ENCODE measurements at regions not wholly inside any gene's neighbourhood (a gene's known extent, or its start where the extent isn't known, plus 50 kb on each side); places are given as distances from the start of the nearest gene placed in this dataset.

- ATAC-seq (no peak), DNase-seq (no peak)
- Mint-ChIP-seq H3K36me3 (ENCODE audit: low read depth) (no peaks in the 10 kb centered on the region), H3K27ac (no peak overlapping the region), H3K4me1 (no peaks in the 10 kb centered on the region), H3K9me3 (no peaks in the 10 kb centered on the region), H3K4me3 (no peak overlapping the region), H3K27me3 (peaks cover 10% of the 10 kb centered on the region)
Measured at GRCh38 chr3:187567661-187568121, 102.5 kb downstream of the SST start.

DNA sequence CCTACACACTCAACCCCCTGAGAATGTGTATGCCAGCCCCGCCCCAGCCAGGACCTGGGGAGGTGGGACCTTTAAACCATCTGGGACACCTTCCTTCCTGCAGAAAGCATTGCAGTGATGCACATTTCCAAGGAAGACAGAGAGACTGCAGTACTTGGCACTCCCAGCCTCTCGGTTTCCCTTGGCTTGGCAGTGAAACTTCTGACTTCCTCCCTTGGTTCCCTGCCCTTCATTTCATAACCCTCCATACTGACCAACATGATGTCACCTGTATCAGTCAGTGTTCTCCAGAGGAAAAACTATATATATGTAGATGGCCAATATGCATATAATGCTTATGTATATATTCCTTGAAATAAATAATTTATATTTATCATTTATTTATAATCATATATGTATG lies 103.2 kb downstream of the SST start:
- Mint-ChIP-seq H3K9me3 (no peaks in the 10 kb centered on the region), H3K36me3 (ENCODE audit: low read depth) (no peaks in the 10 kb centered on the region), H3K27ac (no peak overlapping the region), H3K4me3 (no peak overlapping the region), H3K27me3 (peaks cover 10% of the 10 kb centered on the region), H3K4me1 (no peaks in the 10 kb centered on the region)
- ATAC-seq: no peak
- DNase-seq: no peak

DNA sequence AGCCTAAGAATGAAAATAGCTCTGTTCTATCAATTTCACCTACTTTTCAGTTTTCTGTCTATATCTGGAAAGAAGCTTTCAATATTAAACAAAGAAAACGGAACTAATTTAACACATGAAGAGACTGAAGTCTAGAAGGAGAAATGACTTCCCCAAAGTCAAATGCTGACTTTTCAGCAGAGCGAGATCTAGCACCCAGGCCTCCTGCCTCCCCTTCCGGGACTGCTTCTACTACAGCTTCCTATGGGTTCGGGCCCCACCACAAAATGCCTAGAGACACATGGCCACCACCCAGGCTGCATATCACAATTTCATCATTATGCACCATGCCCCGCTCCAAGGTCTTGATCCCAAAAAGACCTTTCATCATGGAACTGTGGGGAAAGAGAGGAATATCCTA lies 104.5 kb downstream of the SST start:
- Mint-ChIP-seq H3K27me3 (peaks cover 10% of the 10 kb centered on the region), H3K36me3 (ENCODE audit: low read depth) (no peaks in the 10 kb centered on the region), H3K4me3 (no peak overlapping the region), H3K4me1 (no peaks in the 10 kb centered on the region), H3K27ac (no peak overlapping the region), H3K9me3 (no peaks in the 10 kb centered on the region)
- ATAC-seq (no peak), DNase-seq (no peak)

DNA sequence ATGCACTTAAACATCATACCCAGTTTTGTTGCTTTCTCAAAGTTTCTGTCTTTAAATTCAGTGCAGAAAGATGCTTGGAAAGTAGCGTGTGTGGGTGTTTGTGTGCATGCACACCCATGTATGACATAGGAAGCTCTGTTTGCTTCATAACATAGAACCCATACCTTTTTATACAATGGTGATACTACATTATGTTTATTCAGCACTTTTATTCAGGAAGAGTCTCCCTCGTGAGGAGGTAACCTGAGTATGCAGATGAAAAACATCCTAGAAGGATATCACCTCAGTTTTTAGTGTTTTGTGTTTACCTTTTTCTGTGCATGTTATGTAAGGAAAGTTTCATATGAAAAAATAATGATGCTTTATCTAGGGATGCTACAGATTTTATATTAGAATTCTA lies 111.2 kb downstream of the SST start:
- DNase-seq (no peak), ATAC-seq (no peak)
- H3K9me3 Mint-ChIP-seq: no peaks in the 10 kb centered on the region
- H3K4me1 Mint-ChIP-seq: no peaks in the 10 kb centered on the region
- peaks cover 2% of the 10 kb centered on the region for H3K27me3 Mint-ChIP-seq
- no peak overlapping the region for H3K4me3 Mint-ChIP-seq
- no peak overlapping the region for H3K27ac Mint-ChIP-seq
- no peaks in the 10 kb centered on the region for H3K36me3 Mint-ChIP-seq (ENCODE audit: low read depth)

DNA sequence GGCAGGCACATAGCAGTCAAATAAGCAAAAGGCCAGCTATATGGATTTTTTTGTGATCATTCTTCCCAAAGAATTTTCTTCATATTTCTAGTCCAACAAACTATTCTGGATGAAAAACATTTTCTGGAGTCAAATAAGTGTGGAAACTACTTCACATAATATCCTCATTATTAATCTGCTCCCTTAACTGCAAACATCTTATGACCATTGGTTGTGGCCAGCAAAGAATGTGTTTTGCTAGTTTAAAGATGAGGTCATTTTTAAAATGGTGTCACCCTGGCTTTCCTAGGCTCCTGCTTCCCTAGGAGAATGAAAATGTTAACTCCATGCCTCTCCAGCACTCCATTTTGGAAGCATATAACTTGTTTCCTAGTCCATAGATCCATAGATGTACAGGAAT lies 118.8 kb downstream of the SST start:
- H3K36me3 Mint-ChIP-seq (ENCODE audit: low read depth): no peaks in the 10 kb centered on the region

DNA sequence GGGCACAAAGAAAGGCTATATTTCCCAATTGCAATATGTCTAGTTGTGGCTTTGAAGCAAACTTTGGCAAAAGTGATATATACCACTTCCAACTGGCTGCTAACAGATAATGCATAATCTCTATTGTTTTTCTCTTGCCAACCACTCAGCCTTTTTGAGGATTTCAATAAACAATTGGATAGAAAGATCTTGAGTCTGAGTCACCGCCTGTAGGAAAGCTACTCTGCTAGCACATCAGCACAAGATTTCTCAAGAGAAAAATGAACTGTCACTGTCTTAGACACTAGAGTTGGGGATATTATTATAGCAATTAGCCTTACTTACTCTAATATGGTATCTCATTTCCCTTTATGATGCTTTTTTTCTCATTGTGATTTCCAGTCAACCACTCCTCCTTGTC lies 119.7 kb downstream of the SST start:
- H3K27ac Mint-ChIP-seq: no peak overlapping the region
- ATAC-seq (no peak), DNase-seq (no peak)
- H3K4me3 Mint-ChIP-seq: no peak overlapping the region
- H3K36me3 Mint-ChIP-seq (ENCODE audit: low read depth): no peaks in the 10 kb centered on the region
- H3K4me1 Mint-ChIP-seq: no peaks in the 10 kb centered on the region
- H3K27me3 Mint-ChIP-seq: peaks cover 25% of the 10 kb centered on the region
- H3K9me3 Mint-ChIP-seq: no peaks in the 10 kb centered on the region

More for the DNA sequence above, 118.8 kb downstream of the SST start:
- H3K27ac Mint-ChIP-seq: no peak overlapping the region
- peaks cover 22% of the 10 kb centered on the region for H3K27me3 Mint-ChIP-seq
- H3K9me3 Mint-ChIP-seq: no peaks in the 10 kb centered on the region
- no peaks in the 10 kb centered on the region for H3K4me1 Mint-ChIP-seq
- no peak for ATAC-seq
- no peak for DNase-seq
- no peak overlapping the region for H3K4me3 Mint-ChIP-seq

DNA sequence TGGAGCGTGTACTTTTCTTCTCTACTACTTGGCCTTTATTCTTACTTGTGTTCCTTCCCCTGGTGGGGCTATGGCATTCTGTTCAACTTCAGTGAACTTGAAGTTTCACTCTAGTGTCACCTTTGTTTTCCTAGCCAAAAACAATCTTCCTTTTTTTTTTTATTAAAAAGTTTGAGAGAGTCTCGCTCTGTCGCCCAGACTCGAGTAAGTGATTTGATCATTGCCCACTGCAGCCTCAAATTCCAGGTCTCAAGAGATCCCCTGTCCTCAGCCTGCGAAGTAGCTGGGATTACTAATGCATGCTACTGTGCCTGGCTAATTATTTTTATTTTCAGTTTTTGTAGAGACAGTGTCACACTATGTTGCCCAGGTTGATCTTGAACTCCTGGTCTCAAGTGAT lies 124.8 kb downstream of the SST start:
- peaks cover 20% of the 10 kb centered on the region for H3K27me3 Mint-ChIP-seq
- ATAC-seq (no peak), DNase-seq (no peak)
- no peak overlapping the region for H3K4me3 Mint-ChIP-seq
- no peak overlapping the region for H3K27ac Mint-ChIP-seq
- H3K4me1 Mint-ChIP-seq: no peaks in the 10 kb centered on the region
- no peaks in the 10 kb centered on the region for H3K9me3 Mint-ChIP-seq
- no peaks in the 10 kb centered on the region for H3K36me3 Mint-ChIP-seq (ENCODE audit: low read depth)

GRCh38 chr3:187544326-187544725 lies 125.9 kb downstream of the SST start:
- no peak for DNase-seq
- Mint-ChIP-seq H3K4me3 (no peak overlapping the region), H3K36me3 (ENCODE audit: low read depth) (no peaks in the 10 kb centered on the region), H3K9me3 (no peaks in the 10 kb centered on the region), H3K27ac (no peak overlapping the region), H3K4me1 (no peaks in the 10 kb centered on the region), H3K27me3 (peaks cover 14% of the 10 kb centered on the region)
- no peak for ATAC-seq

GRCh38 chr3:187540847-187541246 lies 129.3 kb downstream of the SST start:
- Mint-ChIP-seq H3K9me3 (no peaks in the 10 kb centered on the region), H3K4me3 (no peak overlapping the region), H3K4me1 (no peaks in the 10 kb centered on the region), H3K27ac (no peak overlapping the region), H3K27me3 (peaks cover 9% of the 10 kb centered on the region), H3K36me3 (ENCODE audit: low read depth) (no peaks in the 10 kb centered on the region)
- DNase-seq (no peak), ATAC-seq (no peak)

- Mint-ChIP-seq H3K4me3 (no peak overlapping the region), H3K27me3 (peaks cover 4% of the 10 kb centered on the region), H3K4me1 (no peaks in the 10 kb centered on the region), H3K36me3 (ENCODE audit: low read depth) (no peaks in the 10 kb centered on the region), H3K27ac (no peak overlapping the region), H3K9me3 (no peaks in the 10 kb centered on the region)
- ATAC-seq: no peak
- DNase-seq: no peak
Measured at GRCh38 chr3:187536185-187536584, 134.0 kb downstream of the SST start.

GRCh38 chr3:187533797-187534196 lies 136.4 kb downstream of the SST start:
- ATAC-seq (no peak), DNase-seq (no peak)
- Mint-ChIP-seq H3K27me3 (no peaks in the 10 kb centered on the region), H3K4me1 (no peaks in the 10 kb centered on the region), H3K9me3 (no peaks in the 10 kb centered on the region), H3K36me3 (ENCODE audit: low read depth) (no peaks in the 10 kb centered on the region), H3K4me3 (no peak overlapping the region), H3K27ac (no peak overlapping the region)

GRCh38 chr3:187531831-187532230 lies 138.4 kb downstream of the SST start:
- H3K36me3 Mint-ChIP-seq (ENCODE audit: low read depth): no peaks in the 10 kb centered on the region
- ATAC-seq (no peak), DNase-seq (no peak)
- no peak overlapping the region for H3K27ac Mint-ChIP-seq
- no peak overlapping the region for H3K4me3 Mint-ChIP-seq
- no peaks in the 10 kb centered on the region for H3K9me3 Mint-ChIP-seq
- H3K4me1 Mint-ChIP-seq: no peaks in the 10 kb centered on the region
- H3K27me3 Mint-ChIP-seq: peaks cover 9% of the 10 kb centered on the region

GRCh38 chr3:187522890-187523289 lies 147.3 kb downstream of the SST start:
- Mint-ChIP-seq H3K27me3 (peaks cover 14% of the 10 kb centered on the region), H3K27ac (no peak overlapping the region), H3K4me1 (no peaks in the 10 kb centered on the region), H3K9me3 (no peaks in the 10 kb centered on the region), H3K4me3 (no peak overlapping the region), H3K36me3 (ENCODE audit: low read depth) (no peaks in the 10 kb centered on the region)
- DNase-seq (no peak), ATAC-seq (no peak)

DNA sequence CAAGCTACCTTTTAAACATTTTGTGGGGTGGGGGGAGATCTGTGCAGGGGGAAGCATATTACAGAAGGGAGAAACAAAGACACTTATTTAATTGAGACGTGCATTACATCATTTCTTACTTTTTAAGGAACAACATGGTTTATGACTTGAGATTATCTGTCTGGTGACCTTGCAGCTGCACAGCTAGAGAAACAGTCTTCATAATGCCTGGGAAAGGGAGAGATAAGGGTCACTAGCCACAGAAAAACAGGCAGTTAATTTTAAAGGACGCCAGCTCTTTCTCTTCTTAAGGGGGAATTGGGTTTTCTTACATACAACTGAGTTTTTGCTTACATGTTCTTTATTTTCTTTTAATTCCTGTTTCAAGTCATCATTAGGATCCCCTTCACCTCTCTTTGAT lies 147.9 kb downstream of the SST start:
- H3K27ac Mint-ChIP-seq: no peak overlapping the region
- DNase-seq (no peak), ATAC-seq (no peak)
- no peak overlapping the region for H3K4me3 Mint-ChIP-seq
- H3K27me3 Mint-ChIP-seq: peaks cover 13% of the 10 kb centered on the region
- no peaks in the 10 kb centered on the region for H3K36me3 Mint-ChIP-seq (ENCODE audit: low read depth)
- no peaks in the 10 kb centered on the region for H3K9me3 Mint-ChIP-seq
- H3K4me1 Mint-ChIP-seq: no peaks in the 10 kb centered on the region

- no peak for DNase-seq
- no peak for ATAC-seq
- Mint-ChIP-seq H3K27me3 (peaks cover 13% of the 10 kb centered on the region), H3K36me3 (ENCODE audit: low read depth) (no peaks in the 10 kb centered on the region), H3K27ac (no peak overlapping the region), H3K4me3 (no peak overlapping the region), H3K4me1 (no peaks in the 10 kb centered on the region), H3K9me3 (no peaks in the 10 kb centered on the region)
Measured at GRCh38 chr3:187521546-187521945, 148.6 kb downstream of the SST start.

Measured in activated naive CD8-positive, alpha-beta T cell treated with anti-CD3 and anti-CD28 coated beads, Interleukin-2, amount 50 U/mL, for 24 hours (primary cell).